ENCODE measurements at regions not wholly inside any gene's neighbourhood (a gene's known extent, or its start where the extent isn't known, plus 50 kb on each side); places are given as distances from the start of the nearest gene placed in this dataset.

DNA sequence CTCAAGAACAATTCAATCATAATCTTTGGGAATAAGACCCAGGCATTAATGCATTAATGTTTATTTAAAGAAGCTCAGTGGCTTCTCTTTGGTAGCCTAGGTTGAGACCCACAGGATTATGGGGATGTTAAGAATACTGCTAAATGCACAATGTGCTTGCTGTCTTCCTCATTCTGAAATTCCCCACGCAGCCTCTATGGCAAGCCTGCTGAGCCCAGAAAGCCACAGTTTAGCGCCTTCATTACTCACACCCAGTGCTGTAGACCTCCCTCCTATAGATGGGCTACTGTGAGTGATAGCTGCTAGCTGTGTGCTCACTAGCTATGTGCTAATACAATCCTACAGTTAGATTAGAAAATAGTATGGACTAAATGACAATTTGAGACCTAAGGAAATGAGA, 90.6 kb downstream of the TNFSF13B start:
- DNase-seq = no peak

DNA sequence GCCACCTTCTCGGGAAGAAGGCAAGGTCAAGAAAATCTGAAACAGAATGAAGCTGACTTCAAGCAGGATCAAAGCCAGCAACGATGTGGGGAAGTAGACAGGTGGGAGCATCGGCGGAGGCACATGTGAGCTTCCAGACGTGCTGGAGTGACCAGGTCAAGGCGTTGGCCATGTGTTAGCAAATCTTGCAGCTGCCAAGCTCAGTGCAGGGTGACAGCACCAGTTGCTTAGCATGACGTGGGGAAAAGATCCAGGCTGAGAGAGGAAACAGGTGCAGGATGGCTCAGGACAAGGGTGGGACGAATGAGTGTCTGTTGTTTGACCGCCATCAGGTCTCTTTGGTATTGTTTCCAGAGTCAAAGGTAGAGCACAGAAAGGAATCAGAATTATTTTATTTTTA, 92.3 kb downstream of the TNFSF13B start:
- no peak for DNase-seq

DNA sequence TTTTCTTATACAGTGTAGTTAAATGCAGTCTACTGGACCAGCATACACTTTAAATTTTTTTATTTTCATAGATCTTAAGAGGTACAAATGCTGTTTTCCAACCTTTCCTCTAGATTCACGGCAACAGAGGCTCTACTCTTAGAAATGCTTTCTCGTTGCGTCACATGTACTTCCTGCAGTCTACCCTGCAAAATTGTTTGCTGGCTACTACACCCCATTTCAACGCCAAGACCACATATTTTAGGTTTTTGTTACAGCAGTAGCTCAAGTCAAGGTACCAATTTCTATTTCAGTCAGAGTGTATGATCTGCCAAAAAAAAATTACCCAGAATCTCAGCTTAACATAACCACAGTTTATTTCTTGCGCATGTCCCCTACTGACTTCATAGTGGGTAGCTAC, 94.1 kb downstream of the TNFSF13B start:
- DNase-seq = no peak

DNA sequence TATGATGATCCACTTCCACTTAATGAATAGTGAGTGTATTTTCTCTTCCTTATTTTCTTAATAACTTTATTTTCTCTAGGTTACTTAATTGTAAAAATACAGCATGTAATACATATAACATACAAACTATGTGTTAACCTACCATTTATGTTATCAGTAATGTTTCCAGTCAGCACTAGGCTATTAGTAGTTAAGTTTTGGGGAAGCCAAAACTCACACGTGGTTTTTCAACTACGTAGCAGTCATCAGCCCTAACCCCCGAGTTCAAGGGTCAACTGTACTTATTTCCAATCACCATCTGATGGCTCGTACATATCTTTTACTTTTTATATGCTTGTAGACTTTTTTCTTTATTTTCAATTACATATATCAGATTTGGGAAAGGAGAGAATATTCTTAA, 95.7 kb downstream of the TNFSF13B start:
- DNase-seq = no peak

DNA sequence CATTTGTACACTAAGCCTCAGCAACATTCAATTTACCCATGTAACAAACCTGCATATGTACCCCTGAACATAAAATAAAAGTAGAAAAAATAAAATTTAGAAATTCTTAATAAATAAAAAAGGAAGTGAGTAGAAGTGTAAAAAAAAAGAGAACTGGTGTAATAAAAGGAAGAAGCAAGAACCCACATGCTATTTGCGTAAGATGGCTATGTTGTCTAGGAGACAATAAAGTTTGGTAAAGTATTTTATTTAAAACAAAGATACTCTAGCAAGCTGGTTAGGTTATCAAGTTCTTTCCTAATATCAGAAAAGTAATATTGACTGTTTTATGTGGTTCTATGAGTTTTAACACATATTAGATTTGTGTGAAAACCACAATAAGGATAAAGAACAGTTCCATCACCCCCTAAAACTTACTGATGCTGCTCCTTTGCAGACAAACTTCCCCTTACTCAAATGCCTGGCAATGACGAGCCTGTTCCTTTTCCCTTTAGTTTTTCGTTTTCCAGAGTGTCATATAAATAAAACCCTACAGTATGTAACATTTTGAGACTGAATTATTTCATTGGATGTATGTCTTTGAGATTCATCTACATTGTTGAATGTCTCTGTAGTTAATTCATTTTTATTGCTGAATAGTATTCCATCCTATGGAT, 98.9 kb downstream of the TNFSF13B start:
- DNase-seq = no peak

DNA sequence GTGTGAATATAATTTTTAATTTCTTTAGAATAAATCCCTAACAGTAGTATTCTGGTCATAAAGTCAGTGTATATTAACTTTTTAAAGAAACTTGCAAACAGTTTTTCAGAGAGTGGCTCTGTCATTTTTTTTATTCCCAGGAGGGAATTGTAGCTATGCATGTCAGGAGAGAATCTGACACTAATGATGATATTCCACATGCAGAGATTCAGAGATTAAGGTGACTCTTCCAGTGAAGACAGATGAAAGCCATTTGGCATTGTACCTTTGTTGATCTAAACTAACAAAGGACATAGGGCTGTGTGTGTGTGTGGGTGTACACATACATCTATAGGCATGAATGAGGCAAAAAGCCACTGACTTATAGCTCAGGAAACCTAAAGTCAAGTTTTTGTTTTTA, 99.9 kb downstream of the TNFSF13B start:
- no peak for DNase-seq

DNA sequence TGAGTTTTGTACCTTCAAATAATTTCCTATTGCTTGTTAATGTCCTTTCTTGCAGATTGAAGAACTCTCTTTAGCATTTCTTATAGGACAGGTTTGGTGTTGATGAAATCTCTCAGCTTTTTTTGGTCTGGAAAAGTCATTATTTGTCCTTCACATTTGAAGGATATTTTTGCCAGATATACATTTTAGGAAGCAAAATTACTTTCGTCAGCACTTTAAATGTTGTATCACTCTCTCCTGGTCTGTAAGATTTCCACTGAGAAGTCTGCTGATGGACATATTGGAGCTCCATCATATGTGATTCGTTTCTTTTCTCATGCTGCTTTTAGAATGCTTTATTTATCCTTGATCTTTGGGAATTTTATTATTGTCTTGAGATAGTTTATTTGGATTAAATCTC, 105.5 kb downstream of the TNFSF13B start:
- no peak for DNase-seq

DNA sequence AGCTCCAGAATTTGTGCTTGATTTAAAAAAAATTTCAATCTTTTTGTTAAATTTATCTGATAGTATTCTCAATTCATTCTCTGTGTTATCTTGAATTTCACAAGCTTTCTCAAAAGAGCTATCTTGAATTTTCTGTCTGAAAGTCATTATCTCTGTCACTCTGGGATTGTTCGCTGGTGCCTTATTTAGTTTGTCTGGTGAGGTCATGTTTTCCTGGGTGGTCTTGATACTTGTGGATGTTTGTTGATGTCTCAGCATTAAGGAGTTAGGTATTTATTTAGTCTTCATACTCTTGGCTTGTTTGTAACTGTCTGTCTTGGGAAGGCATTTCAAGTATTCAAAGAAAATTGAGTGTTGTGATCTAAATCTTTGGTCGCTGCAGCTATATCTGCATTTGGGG, 106.3 kb downstream of the TNFSF13B start:
- no peak for DNase-seq

DNA sequence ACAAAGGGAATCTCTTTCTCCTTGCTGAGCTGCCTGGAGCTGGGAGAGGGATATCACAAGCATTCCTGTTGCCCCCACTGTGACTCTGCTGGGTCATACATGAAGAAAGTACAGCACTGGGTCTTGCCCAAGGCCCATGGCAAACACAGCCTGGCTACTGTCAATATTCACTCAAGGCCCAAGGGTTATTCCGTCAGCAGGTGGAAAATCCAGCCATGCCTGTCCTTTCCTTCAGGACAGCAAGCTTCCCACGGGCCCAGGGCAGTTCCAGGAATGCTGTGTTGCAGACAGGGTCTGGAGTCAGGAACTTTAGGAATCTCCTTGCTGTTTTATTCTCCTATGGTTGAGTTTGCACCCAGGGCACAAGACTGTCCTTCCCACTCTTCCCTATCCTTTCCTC, 106.8 kb downstream of the TNFSF13B start:
- no peak for DNase-seq

DNA sequence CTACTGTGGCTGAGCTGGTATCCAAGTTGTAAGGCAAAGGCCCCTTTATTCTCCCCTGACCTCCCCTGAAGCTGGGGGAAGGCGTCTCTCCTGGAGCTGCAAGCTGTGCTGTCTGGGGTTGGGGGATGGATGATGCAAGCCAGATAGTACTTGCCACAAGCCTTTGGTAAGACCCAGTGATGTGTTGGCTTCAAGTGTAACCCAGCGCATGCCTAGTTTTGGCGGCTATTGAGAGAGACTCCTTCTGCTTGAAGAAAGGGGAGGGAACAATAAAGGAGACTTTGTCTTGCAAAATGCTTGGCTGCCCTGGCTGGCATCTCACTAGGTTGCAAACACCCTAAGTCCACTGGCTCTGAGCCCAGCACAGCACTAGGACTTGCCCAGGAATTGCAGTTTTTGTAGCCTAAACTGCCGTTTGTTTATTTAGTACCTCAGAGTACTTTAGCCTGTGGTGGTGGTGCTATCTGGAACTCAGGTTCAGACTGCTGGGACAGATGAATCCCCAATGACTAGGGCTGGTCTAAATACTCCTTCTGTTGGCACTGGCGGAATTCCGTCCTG, 108.2 kb downstream of the TNFSF13B start:
- no peak for DNase-seq

DNA sequence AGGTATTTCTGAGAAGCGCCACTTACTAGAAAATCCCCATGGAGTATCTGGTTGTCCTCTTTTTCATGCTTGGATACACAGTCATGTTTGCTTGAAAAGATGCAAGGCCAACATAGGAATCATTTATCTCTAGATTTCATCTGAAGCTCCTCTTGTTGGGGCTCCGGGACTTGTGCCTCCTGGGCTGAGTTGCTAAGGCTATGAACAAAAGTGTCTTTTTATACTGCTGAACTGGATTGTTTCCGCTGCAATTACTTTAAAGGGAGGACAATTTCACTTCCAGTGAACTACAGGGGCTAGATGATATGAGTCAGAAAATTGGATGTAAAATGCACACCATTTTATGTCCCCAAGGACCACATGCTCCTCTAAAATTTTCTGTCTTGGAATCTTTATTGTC, 114.1 kb downstream of the TNFSF13B start:
- DNase-seq = no peak

DNA sequence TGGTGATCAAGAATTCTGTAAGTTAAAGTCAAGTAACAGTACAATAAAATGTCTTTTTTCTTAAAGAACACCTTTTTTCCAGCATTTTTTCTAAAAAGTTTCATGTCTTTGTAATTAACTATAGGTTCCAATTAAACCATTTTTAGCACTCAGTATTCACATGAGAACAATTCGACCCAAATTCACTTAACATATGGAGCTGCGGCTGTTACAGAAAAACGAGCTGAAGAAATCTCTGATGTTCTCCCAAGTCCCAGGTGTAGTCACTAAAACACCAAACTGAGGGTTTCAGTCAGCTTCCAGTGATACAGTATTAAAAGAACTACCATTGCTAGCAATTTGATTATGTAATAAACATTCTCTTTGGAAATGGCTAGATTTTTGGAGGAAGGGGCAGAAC, 117.6 kb downstream of the TNFSF13B start:
- no peak for DNase-seq

DNA sequence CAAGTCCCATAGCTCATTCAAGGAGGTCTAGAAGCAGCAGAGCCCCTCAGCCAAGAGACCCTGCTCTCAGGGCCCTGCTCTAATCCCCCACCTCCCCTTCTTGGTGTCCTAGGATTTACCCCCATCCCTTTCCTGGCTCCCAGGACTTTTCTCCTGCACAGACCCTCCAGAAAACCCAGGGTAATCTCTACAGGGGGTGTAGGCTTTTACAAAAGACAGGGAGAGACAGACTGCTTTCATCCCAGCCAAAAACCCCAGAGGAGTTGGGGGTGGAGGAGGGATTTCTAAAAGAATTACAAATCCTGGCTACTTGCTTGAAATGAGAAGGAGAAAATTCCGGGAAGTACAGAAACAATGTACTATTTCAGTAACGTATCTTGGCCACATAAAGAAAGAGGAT, 133.3 kb downstream of the TNFSF13B start:
- no peak for DNase-seq

DNA sequence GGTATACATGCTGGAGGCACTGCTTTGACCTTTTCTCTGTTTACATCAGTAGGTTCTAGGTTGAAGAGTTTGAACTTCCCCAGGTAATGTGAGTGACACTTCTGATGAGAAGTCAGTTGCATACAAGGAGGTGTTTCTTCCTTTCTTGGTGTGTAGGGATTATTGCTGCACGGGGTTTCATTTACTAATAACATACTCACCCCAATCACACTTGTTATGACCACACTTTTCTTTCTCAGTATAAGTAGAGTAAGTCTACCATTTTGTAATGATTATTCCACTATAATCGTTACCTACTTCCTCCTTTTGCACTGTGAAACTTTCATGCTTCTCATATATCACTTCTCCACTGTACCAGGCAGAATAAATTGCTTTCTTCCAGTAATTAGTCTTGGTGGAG, 138.0 kb downstream of the TNFSF13B start:
- no peak for DNase-seq

DNA sequence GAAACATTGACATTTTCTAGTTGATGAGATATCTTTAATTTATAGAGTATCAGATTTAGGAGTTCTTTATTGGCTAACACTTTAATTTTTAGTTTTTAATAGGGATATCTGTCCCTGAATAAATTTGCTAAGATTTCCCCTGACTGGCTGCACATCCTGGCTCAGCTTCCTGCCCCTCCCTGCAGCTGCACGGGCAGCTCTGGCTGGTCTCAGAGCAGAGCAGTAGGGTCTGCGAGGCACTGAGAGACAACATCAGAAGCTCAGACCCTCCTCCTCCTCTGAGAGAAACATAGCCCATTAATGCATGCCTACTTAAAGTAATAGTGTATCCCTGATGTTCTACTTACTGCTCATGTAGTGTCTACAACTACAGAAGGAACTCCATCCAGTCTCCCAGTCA, 139.2 kb downstream of the TNFSF13B start:
- no peak for DNase-seq

DNA sequence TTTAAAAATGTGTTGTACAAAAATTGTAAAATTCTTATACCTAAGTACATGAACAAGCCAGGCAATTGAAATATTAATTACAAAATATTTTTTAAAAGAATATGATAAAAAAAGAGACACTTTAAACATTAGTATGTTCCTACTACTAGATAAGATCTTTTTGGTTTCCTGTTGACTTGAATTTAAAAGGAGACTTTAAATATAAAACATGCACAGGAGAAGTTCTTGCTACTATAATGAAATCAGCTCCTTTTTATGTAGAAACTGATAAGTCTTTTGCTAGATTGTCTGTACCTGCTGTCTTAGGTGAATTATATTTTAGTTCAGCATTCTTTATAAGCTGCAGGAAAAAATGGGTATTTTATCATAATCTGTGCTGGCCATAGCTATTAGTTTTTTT, 140.2 kb downstream of the TNFSF13B start:
- DNase-seq = no peak

DNA sequence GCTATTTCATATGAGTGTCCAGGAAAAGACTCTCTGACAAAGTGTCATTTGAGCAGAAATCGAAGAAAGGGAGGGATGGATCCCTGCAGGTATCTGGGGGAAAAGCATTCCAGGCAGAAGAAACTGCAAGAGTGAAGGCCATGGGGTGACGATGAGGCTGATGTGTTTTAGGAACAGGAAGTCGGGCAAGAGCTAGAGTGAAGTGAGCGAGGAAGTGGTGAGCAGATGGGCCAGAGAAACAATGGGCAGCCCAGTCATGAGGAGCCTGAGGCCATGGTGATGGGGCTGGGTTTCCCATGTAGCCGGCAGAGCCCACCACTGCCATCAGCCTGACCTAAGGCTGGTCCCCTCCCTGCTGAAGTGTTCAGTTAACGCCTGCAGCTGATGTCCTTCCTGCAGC, 150.2 kb downstream of the TNFSF13B start:
- DNase-seq = no peak

DNA sequence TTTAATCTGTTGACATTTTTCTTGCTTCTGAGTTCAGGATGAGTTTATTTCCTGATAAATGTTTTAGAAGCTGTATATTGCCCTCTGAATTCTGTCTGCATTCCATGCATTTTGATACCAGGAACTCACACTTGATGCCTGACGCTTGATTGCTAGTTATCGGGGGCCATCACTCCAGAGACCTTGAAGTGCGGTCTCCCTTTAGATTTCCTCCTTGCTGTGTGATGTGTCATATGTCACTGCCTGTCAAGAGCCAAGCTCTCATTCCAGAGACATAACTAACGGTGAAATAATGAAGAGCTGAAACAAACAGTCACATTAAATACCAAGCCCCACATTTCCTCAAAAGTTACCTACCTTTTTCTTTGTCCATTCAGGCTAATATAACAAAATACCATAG, 155.5 kb downstream of the TNFSF13B start:
- DNase-seq = no peak

DNA sequence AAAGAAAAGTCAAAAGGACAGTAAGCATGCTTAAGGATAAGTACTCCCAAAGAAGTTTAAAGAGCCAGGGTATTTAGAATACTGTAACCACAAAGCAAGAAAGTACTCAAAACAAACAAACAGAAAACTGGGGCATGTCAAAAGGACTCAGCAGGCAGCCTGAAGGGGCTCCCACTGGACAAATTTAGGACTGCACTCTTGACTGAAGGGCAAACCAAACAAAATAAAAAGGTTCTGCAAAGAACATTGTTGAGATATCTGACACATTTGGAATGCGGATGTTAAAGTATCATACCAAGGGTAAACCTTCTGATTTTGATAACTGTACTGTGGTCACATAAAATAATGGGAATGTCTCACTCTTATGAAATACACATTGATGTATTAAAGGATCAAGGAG, 157.4 kb downstream of the TNFSF13B start:
- no peak for DNase-seq

DNA sequence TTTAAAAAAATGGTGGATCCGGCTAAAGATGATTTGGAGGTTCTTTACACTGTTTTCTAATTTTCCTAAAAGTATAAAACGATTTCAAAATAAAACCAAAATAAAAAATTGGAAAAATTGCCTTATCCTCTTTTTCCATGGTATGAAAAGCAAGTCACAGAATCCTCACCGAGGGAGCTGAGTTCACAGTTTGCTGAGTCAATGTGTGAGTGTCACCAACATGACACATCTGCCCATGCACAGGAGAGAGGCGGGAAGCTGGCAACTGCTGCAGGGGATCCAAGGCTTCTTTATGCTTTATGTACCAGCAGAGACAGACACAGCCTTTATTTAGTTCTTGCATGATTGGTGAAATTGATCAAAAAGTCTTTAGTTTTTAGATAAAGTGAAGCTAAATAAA, 157.8 kb downstream of the TNFSF13B start:
- no peak for DNase-seq

DNA sequence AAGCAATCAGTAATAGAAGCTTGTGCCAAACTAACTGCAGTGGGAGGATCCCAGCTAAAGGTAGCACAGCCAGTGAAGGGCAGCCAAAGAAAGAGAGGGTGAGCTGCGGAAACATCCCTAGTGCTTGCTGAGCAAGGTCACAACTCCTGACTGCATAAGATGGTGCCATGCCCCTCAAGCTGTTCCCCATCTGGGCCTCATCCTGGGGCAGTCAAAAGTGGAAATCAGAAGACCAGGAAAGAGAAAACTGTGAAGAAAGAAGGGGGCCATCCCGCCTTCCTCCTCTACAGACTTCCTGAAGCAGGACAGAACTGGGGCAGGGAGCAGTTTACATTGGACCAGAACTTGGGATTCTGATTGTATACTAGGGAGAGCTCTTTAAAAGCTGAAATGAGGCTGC, 159.2 kb downstream of the TNFSF13B start:
- no peak for DNase-seq

DNA sequence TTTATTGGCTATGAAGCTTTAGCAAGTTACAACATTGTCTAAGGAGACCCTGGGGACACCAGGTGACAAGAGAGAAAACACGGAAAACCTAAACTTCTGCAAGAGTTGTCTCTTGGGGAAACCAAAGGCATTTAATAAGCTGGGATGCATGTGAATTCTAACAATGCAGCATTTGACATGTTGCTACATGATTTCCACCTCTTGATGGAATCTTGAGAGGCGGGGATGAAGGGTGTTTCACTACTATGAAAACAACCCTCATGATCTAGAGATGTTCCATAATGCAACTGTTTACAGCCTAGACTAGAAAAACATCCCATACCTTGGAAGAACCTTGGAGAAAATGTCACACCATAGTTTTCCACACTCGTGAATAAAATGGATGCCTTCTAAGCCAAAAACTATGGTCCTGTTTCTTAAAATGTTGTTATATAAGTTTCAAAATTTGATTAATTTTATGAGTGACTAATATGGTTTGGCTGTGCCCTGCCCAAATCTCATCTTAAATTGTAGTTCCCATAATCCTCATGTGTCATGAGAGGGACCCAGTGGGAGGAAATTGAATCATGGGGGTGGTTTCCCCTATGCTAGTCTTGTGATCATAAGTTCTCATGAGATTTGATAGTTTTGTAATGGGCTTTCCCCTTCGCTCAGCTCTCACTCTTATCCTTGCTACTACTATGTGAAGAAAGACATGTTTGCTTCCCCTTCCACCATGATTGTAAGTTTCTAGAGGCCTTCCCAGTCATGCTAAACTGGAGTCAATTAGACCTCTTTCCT, 164.6 kb downstream of the TNFSF13B start:
- no peak for DNase-seq

DNA sequence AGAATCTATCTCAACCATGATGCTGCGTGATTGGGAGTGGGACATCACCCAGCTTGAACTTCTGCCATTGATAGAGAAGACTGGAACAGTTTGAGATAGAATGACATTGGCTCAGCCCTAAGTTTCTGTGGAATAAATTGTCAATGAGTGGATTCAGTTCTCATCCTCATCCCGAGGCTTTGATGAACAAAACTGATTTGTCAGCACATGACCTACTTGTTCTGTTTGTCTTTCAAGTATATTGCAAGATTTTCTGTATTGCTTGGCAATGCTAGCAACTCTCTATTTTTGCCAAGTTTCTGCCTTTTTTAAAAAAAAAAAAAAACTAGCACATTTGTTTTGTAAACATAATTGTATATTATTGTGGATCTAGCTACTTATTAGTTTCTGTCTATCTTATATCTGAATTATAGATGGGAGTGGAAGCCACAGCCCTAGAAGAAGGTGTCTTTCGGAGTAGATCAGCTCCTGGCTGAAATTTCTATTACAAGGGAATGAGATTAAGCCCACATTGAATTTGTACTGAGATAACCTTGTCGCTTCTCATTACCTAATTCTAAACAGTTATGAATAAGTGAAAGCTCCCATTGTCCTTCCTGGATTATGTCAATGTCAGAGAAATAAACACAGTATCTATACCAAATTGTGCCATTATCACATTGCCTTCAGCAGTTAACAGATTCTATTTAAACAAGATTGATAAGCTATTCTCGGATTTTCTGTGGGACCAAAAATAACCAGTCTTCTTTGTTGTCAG, 166.1 kb downstream of the TNFSF13B start:
- DNase-seq = no peak

DNA sequence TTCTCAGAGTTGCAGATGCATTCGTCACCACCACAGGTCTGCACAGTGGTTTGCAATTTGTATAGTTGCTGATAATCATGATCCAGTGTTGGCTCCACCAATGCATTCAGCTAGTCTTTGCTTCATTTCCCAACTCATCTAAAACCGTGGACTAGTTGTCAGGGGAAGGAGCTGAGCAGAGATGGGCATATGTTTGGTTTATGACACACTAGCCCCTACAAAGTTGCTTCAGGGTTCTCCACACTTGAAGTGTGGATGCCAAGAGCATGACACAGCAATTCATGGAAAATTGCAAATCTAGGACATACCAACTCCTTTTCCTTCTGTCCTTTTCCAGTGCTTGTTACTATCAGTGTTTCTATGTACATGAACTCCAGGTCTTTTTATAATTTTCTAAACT, 168.0 kb downstream of the TNFSF13B start:
- no peak for DNase-seq

Measured in NCI-H69 (cell line).